ENCODE measurements at regions not wholly inside any gene's neighbourhood (a gene's known extent, or its start where the extent isn't known, plus 50 kb on each side); places are given as distances from the start of the nearest gene placed in this dataset.

- H3K9me3 ChIP-seq (ENCODE audit: insufficient read depth, low read depth), result no peaks in the 10 kb centered on the region
- POLR2A ChIA-PET (ENCODE audit: unreplicated experiment), result no interaction called here
Observed at GRCh38 chr13:84571264-84571663, 689.0 kb upstream of the SLITRK1 start.

GRCh38 chr13:84570831-84571230 lies 688.6 kb upstream of the SLITRK1 start:
- H3K27ac ChIP-seq, result no peak overlapping the region
- CTCF ChIA-PET, result no interaction called here
- no peak for DNase-seq
- intact Hi-C loops (cut with micrococcal nuclease; ENCODE audit: unreplicated experiment), result no loop called here
- H3K79me2 ChIP-seq (ENCODE audit: low read depth), result no peaks in the 10 kb centered on the region
- no peaks in the 10 kb centered on the region for H3K9me3 ChIP-seq (ENCODE audit: insufficient read depth, low read depth)
- no peaks in the 10 kb centered on the region for H4K20me1 ChIP-seq (ENCODE audit: insufficient read depth)
- H3F3A ChIP-seq (ENCODE audit: insufficient read depth, low read depth), result no peaks in the 10 kb centered on the region
- H3K4me1 ChIP-seq (replicated peaks; ENCODE audit: insufficient read depth), result no peaks in the 10 kb centered on the region
- H2AFZ ChIP-seq, result no peak overlapping the region
- no peak overlapping the region for H3K4me2 ChIP-seq
- no peaks in the 10 kb centered on the region for H3K27me3 ChIP-seq (ENCODE audit: insufficient read depth, low read depth)
- no TSS peak for BruUV-seq (replicated peaks)
- H3K36me3 ChIP-seq (ENCODE audit: low read depth), result no peaks in the 10 kb centered on the region
- H3K4me3 ChIP-seq, result no peak overlapping the region
- POLR2A ChIA-PET (ENCODE audit: unreplicated experiment), result no interaction called here
- H3K9me2 ChIP-seq (ENCODE audit: insufficient read depth), result no peaks in the 10 kb centered on the region
- TF ChIP-seq EZH2 (IDR thresholded peaks at IDR 0.05; ENCODE audit: low read depth) (no peak), CTCF (conservative IDR thresholded peaks at IDR 0.05) (no peak)

More at GRCh38 chr13:84571264-84571663, 689.0 kb upstream of the SLITRK1 start:
- TF ChIP-seq EZH2 (IDR thresholded peaks at IDR 0.05; ENCODE audit: low read depth), result no peak
- no peak for TF ChIP-seq CTCF (conservative IDR thresholded peaks at IDR 0.05)
- no peaks in the 10 kb centered on the region for H3F3A ChIP-seq (ENCODE audit: insufficient read depth, low read depth)
- no peaks in the 10 kb centered on the region for H3K36me3 ChIP-seq (ENCODE audit: low read depth)
- DNase-seq, result no peak
- no peak overlapping the region for H2AFZ ChIP-seq
- no peak overlapping the region for H3K27ac ChIP-seq
- no peaks in the 10 kb centered on the region for H3K27me3 ChIP-seq (ENCODE audit: insufficient read depth, low read depth)
- no peak overlapping the region for H3K4me2 ChIP-seq
- no peaks in the 10 kb centered on the region for H3K9me2 ChIP-seq (ENCODE audit: insufficient read depth)
- no peaks in the 10 kb centered on the region for H3K4me1 ChIP-seq (replicated peaks; ENCODE audit: insufficient read depth)
- no TSS peak for BruUV-seq (replicated peaks)
- H3K4me3 ChIP-seq, result no peak overlapping the region
- no peaks in the 10 kb centered on the region for H3K79me2 ChIP-seq (ENCODE audit: low read depth)
- CTCF ChIA-PET, result no interaction called here
- intact Hi-C loops (cut with micrococcal nuclease; ENCODE audit: unreplicated experiment), result no loop called here
- no peaks in the 10 kb centered on the region for H4K20me1 ChIP-seq (ENCODE audit: insufficient read depth)

GRCh38 chr13:84569366-84569765 lies 687.1 kb upstream of the SLITRK1 start:
- DNase-seq, result no peak
- CTCF ChIA-PET, result no interaction called here
- Histone ChIP-seq H3K9me2 (ENCODE audit: insufficient read depth) (no peaks in the 10 kb centered on the region), H3K4me2 (no peak overlapping the region), H3K4me3 (no peak overlapping the region), H3F3A (ENCODE audit: insufficient read depth, low read depth) (no peaks in the 10 kb centered on the region), H3K36me3 (ENCODE audit: low read depth) (no peaks in the 10 kb centered on the region), H3K9me3 (ENCODE audit: insufficient read depth, low read depth) (no peaks in the 10 kb centered on the region), H3K27me3 (ENCODE audit: insufficient read depth, low read depth) (no peaks in the 10 kb centered on the region), H4K20me1 (ENCODE audit: insufficient read depth) (no peaks in the 10 kb centered on the region), H3K79me2 (ENCODE audit: low read depth) (no peaks in the 10 kb centered on the region), H3K27ac (no peak overlapping the region), H3K4me1 (replicated peaks; ENCODE audit: insufficient read depth) (no peaks in the 10 kb centered on the region), H2AFZ (no peak overlapping the region)
- no TSS peak for BruUV-seq (replicated peaks)
- POLR2A ChIA-PET (ENCODE audit: unreplicated experiment), result no interaction called here
- intact Hi-C loops (cut with micrococcal nuclease; ENCODE audit: unreplicated experiment), result no loop called here
- TF ChIP-seq CTCF (conservative IDR thresholded peaks at IDR 0.05), result no peak
- no peak for TF ChIP-seq EZH2 (IDR thresholded peaks at IDR 0.05; ENCODE audit: low read depth)

All from PC-9 (cell line).